ENCODE measurements at regions not wholly inside any gene's neighbourhood (a gene's known extent, or its start where the extent isn't known, plus 50 kb on each side); places are given as distances from the start of the nearest gene placed in this dataset.

DNA sequence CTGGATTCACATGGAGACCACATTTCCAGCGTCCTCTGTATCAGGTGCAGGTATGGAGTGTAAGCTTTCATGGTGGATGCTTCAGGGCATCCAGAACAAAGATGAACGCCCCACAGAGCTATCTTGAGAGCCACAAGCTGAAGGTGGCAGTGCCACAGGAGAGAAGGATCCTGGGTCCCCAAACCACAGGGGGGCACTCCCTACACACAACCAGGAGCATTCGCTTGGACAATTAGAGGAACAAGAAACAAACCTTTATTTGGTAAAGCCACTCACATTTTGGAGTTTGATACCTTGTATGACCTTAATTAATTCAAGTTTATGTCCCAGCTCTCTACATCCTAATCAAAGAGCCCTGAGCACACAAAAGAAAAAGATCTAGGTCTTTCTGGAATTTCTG lies 406.3 kb downstream of the PREX1 start:
- H3K27ac Mint-ChIP-seq, result no peak overlapping the region
- peaks cover 29 to 44% of the 10 kb centered on the region in 2 donors for H3K27me3 Mint-ChIP-seq
- H3K4me1 Mint-ChIP-seq, result peaks cover 9 to 21% of the 10 kb centered on the region in 2 donors
- peaks cover 0 to 1% of the 10 kb centered on the region in 2 donors for H3K9me3 Mint-ChIP-seq
- DNase-seq, result no peak
- ATAC-seq (replicated peaks), result peak in 1 of 2 donors; percentile 5
- H3K36me3 Mint-ChIP-seq, result no peaks in the 10 kb centered on the region
- H3K4me3 Mint-ChIP-seq, result no peak overlapping the region

DNA sequence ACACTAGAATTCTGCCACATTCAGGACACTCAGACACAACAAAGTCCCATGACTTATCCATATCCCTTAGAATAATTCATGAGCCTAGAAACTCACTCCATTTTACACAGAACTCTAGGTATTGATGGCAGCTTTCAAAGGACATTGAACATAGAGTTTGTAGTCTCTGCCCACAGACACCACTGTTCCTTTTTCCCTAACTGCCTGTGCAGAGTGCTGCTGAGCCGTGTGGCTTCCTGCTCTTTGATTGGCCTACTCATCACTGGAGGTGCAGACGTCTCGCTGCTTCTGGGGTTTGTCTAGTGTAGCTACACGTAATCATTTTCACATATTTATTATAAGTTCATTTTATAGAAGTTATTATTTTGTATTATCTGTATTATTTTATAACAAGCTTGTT lies 407.6 kb downstream of the PREX1 start:
- no peak for ATAC-seq (replicated peaks)
- no peak overlapping the region for H3K27ac Mint-ChIP-seq
- DNase-seq, result no peak
- no peaks in the 10 kb centered on the region for H3K36me3 Mint-ChIP-seq
- H3K4me1 Mint-ChIP-seq, result peaks cover 9 to 25% of the 10 kb centered on the region in 2 donors
- no peak overlapping the region for H3K4me3 Mint-ChIP-seq
- peaks cover 0 to 1% of the 10 kb centered on the region in 2 donors for H3K9me3 Mint-ChIP-seq
- peaks cover 26 to 37% of the 10 kb centered on the region in 2 donors for H3K27me3 Mint-ChIP-seq

DNA sequence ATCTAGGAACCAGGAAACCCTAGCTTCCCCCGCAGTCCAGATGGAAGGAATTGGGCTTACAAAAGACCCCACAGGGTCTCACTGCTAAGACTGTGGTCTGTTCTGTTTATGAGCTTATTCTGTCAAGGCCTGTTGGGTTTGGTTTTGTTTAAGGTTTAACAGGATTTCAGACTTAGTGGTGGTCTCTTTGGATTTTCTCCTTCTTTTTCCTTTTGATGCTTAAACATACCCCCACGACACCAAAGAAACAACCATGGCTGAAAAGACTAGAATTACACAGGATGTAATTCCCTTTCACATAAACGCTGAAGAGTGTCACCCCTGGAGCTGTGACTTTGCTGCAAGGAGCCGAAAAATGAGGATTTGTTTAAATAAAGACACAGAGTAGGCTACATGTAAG lies 408.6 kb downstream of the PREX1 start:
- H3K27ac Mint-ChIP-seq, result peak overlapping the region; percentile 21
- H3K36me3 Mint-ChIP-seq, result no peaks in the 10 kb centered on the region
- no peaks in the 10 kb centered on the region for H3K9me3 Mint-ChIP-seq
- peaks cover 21 to 27% of the 10 kb centered on the region in 2 donors for H3K27me3 Mint-ChIP-seq
- no peak for DNase-seq
- ATAC-seq (replicated peaks), result no peak
- no peak overlapping the region for H3K4me3 Mint-ChIP-seq
- H3K4me1 Mint-ChIP-seq, result peaks cover 9 to 25% of the 10 kb centered on the region in 2 donors

DNA sequence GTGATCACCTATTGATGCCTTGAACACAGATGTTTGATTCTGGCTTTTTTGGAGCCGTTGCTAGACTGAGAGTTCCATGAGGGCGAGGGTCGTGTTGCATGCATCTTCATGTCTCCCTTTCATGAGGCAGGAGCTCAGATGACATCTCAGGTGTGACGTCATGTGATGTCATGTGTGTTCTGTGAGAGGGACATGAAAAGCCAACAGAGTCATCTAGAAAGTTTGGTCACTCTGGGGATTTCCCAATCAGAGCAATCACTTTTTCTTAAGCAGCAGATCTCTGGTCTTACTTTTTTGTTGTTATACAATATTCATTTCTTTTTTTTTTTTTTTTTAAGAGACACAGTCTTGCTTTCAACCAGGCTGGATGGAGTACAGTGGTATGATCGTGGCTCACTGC lies 411.8 kb downstream of the PREX1 start:
- Mint-ChIP-seq H3K4me1 (peaks cover 3 to 10% of the 10 kb centered on the region in 2 donors), H3K36me3 (no peaks in the 10 kb centered on the region), H3K4me3 (no peak overlapping the region), H3K27ac (peak overlapping the region; percentile 31), H3K27me3 (peaks cover 31 to 34% of the 10 kb centered on the region in 2 donors), H3K9me3 (no peaks in the 10 kb centered on the region)
- ATAC-seq (replicated peaks), result peak; percentile 79 to 86
- peak; percentile 13 for DNase-seq

DNA sequence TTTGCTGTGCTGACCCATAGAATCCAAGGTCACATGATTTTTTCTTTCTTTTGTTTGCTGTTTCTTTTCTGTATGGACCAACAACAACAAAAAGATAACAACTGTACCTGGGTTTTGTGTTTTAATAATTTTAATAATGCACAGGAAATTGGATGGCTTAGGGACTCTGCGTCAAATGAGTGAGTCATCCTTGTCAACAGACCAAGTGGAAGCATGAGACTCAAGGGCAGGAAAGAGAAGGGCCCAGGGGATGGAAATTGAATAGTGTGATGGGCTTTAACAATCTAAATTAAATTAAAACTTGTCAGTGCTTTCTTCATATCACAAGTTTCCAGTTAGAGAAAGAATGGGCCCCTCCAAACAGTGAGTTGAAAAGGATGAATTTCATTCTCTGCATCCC lies 413.0 kb downstream of the PREX1 start:
- Mint-ChIP-seq H3K4me1 (peaks cover 2 to 5% of the 10 kb centered on the region in 2 donors), H3K27me3 (peaks cover 39 to 43% of the 10 kb centered on the region in 2 donors), H3K9me3 (no peaks in the 10 kb centered on the region), H3K27ac (no peak overlapping the region), H3K4me3 (no peak overlapping the region), H3K36me3 (no peaks in the 10 kb centered on the region)
- DNase-seq, result no peak
- no peak for ATAC-seq (replicated peaks)

DNA sequence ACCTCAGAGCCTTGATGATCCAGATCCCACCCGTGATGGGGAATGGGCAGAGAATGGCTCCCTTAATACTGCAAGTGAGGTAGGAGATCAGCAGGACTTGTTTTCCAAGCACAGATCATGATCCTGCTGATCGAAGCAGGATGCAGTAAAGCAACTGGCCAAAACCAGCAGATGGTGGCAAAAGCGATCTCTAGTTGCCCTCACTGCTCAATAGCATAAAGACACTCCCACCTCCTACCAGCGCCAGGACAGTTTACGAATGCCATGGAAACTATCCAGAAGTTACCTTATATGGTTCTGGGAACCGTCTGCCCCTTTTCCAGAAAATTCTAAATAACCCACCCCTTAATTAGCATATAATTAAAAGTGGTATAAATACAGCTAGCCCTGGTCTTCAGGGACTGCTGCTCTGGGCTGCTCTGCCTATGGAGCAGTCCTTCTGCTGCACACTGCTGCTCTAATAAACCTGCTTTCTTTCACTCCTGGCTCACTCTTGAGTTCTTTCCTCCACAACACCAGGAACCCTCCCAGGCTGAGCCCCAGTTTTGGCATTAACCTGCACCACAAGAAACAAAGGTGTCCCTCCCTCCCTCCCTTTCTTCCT lies 415.8 kb downstream of the PREX1 start:
- no peak overlapping the region for H3K4me3 Mint-ChIP-seq
- H3K4me1 Mint-ChIP-seq, result peaks cover 2 to 5% of the 10 kb centered on the region in 2 donors
- H3K27me3 Mint-ChIP-seq, result peaks cover 39 to 42% of the 10 kb centered on the region in 2 donors

DNA sequence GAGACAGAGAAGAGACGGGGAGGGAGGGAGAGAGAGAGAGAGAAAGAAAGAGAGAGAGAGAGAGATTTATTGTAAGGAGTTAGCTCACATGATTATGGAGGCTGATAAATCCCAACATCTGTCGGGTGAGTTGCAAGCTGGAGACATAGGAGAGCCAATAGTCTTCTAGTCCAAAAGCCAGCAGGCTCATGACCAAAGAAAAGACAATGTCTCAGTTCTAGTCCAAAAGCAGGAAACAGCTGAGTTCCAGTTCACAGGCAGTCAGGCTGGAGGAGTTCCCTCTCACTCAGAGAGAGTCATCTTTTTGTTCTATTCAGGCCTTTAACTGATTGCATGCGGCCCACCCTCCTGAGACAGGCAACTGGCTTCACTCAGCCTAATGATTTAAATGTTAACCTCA lies 416.6 kb downstream of the PREX1 start:
- Mint-ChIP-seq H3K4me3 (no peak overlapping the region), H3K27me3 (peaks cover 34 to 38% of the 10 kb centered on the region in 2 donors), H3K4me1 (peaks cover 2% of the 10 kb centered on the region in 2 donors), H3K9me3 (no peaks in the 10 kb centered on the region), H3K36me3 (no peaks in the 10 kb centered on the region), H3K27ac (no peak overlapping the region)
- ATAC-seq (replicated peaks) (no peak), DNase-seq (no peak)

More for the DNA sequence above, 415.8 kb downstream of the PREX1 start:
- H3K9me3 Mint-ChIP-seq, result no peaks in the 10 kb centered on the region
- H3K36me3 Mint-ChIP-seq, result no peaks in the 10 kb centered on the region
- H3K27ac Mint-ChIP-seq, result no peak overlapping the region
- DNase-seq (no peak), ATAC-seq (replicated peaks) (no peak)

DNA sequence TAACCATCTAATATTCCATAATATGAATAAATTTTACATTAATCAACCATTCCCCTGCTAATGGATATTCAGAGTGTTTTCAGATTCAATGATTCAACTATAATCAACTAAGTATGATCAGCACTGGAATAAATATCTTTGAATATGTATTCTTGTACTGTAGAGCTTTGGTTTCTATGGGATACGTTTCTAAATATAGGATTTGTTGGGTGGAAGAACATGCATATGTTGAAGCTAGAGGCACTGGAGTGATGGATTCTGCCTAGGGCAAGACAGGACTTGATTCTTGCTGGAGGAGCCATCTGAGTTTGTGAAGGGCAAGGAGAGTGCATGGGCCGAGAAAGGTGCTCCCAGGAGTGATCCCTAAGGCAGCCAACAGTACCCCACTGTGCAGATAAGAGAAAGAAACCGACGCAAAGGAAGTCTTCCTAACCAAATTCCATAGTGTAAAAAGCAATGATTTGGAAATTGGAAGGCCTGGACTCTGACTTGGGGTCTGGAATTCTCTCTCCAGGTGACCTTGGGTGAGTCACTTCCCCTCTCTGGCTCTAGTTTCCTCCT lies 418.7 kb downstream of the PREX1 start:
- peaks cover 37 to 39% of the 10 kb centered on the region in 2 donors for H3K27me3 Mint-ChIP-seq
- no peaks in the 10 kb centered on the region for H3K9me3 Mint-ChIP-seq
- no peak overlapping the region for H3K4me3 Mint-ChIP-seq
- no peak overlapping the region for H3K27ac Mint-ChIP-seq
- no peak for ATAC-seq (replicated peaks)
- no peak for DNase-seq
- H3K36me3 Mint-ChIP-seq, result no peaks in the 10 kb centered on the region
- H3K4me1 Mint-ChIP-seq, result peaks cover 5 to 10% of the 10 kb centered on the region in 2 donors

DNA sequence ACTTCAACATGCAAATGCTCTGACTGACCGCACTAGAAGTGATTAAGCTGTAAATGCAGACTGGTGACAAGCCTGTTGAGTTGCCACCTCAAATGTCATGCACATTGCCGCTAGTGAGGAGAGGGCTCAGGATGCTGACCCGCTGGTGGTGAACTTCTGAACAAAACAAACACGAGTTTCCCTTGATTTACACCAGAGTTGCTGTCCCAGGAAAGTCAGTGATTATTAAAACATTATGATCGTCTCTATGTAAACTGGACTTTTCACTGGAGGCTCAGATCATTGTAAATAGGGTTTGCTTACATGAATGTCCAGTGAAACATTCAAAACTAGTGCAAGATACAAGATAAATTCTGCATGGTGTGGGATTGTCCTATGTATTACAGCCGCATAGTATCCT lies 420.1 kb downstream of the PREX1 start:
- Mint-ChIP-seq H3K4me1 (peaks cover 5 to 10% of the 10 kb centered on the region in 2 donors), H3K27me3 (peaks cover 38 to 40% of the 10 kb centered on the region in 2 donors), H3K9me3 (no peaks in the 10 kb centered on the region), H3K27ac (no peak overlapping the region), H3K4me3 (no peak overlapping the region), H3K36me3 (no peaks in the 10 kb centered on the region)
- ATAC-seq (replicated peaks), result no peak
- no peak for DNase-seq

DNA sequence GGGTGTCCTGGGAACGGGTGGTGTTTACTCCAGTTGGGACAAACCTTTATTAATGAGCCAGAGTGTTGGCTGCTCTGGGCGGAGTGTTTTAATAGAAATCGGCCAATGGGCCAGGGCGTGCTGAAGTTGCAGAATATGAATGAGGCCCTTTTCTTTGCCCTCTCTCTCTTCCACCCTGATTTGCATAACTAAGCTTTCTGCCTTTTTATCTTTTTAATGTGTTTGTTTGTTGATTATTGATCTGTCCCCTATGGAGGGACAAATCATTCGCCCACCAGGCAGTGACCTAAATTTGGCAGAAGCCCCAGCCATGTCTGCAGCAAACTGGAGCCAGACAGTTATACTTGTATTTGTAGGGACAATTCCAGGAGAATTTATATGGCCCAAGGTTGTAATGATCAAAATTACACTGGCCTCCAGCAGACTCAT lies 420.9 kb downstream of the PREX1 start:
- ATAC-seq (replicated peaks), result no peak
- Mint-ChIP-seq H3K4me1 (peaks cover 5 to 10% of the 10 kb centered on the region in 2 donors), H3K4me3 (no peak overlapping the region), H3K27ac (no peak overlapping the region), H3K27me3 (peaks cover 35 to 40% of the 10 kb centered on the region in 2 donors), H3K36me3 (no peaks in the 10 kb centered on the region), H3K9me3 (no peaks in the 10 kb centered on the region)
- DNase-seq, result no peak

DNA sequence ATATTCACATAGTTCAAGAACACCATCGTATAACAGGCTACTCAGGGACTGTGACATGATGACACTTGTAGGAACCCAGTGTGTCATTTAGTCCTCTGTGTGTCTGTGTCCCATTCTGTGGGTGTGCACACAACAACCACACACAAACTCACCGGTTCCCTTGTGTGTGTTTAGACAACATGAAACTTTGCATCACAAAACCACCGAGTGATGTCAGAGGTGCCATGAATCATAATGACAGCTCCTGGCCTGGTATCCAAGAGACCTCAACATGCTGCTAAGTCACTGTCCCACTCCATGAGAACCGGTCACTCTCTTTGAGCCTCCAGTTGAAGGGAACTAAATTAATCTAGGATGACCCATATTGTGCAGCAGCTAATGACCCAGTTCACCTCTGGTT lies 421.3 kb downstream of the PREX1 start:
- H3K4me1 Mint-ChIP-seq, result peaks cover 5 to 10% of the 10 kb centered on the region in 2 donors
- H3K36me3 Mint-ChIP-seq, result no peaks in the 10 kb centered on the region
- ATAC-seq (replicated peaks) (peak; percentile 36 to 56), DNase-seq (no peak)
- peaks cover 39 to 40% of the 10 kb centered on the region in 2 donors for H3K27me3 Mint-ChIP-seq
- H3K27ac Mint-ChIP-seq, result no peak overlapping the region
- H3K9me3 Mint-ChIP-seq, result no peaks in the 10 kb centered on the region
- H3K4me3 Mint-ChIP-seq, result no peak overlapping the region

DNA sequence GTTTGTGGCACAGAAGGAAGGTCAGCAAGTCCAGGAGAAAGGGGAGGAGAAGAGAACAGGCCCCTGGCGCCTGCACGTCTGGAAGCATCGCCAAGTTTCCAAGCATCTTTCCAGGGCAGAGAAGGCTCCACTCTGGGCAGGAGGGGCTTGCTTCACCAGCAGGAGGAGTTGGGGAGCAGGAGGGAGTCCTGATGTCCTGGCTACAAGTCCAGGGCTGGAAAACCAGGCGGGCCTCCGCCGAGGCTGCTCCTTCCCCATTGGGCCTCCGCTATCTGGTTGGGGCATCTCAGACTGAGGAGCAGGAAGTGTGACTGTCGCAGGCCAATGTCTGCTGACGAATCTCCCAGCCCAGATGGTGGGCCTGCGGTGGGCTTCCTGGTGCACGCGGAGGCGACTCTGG lies 421.9 kb downstream of the PREX1 start:
- ATAC-seq (replicated peaks) (peak; percentile 41 to 66), DNase-seq (no peak)
- Mint-ChIP-seq H3K27ac (peak overlapping the region; percentile 85), H3K4me3 (no peak overlapping the region), H3K27me3 (peaks cover 38 to 39% of the 10 kb centered on the region in 2 donors), H3K36me3 (no peaks in the 10 kb centered on the region), H3K9me3 (no peaks in the 10 kb centered on the region), H3K4me1 (peaks cover 3 to 10% of the 10 kb centered on the region in 2 donors)

DNA sequence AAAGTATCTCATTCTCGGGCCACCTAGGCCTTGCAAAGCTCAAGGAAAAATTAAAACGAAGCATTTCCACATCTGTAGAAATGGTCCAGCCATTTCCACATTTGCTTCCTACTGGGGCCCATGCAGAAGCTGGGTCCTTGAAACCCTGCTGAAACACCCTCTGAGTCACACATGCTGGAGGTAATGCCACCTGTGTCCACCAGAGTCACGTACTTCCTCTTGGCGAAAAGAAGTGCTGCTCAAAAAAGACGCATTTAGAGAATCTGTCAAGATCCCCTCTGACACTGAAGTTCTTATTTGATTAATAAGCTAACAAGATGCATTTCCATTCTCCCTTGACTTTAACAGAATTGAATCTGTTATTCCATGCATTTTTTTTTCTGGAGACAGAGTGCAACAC lies 423.2 kb downstream of the PREX1 start:
- H3K4me1 Mint-ChIP-seq, result peaks cover 3 to 10% of the 10 kb centered on the region in 2 donors
- ATAC-seq (replicated peaks) (peak; percentile 41 to 64), DNase-seq (no peak)
- H3K9me3 Mint-ChIP-seq, result no peaks in the 10 kb centered on the region
- H3K36me3 Mint-ChIP-seq, result no peaks in the 10 kb centered on the region
- H3K27ac Mint-ChIP-seq, result no peak overlapping the region
- H3K4me3 Mint-ChIP-seq, result no peak overlapping the region
- peaks cover 32 to 33% of the 10 kb centered on the region in 2 donors for H3K27me3 Mint-ChIP-seq

DNA sequence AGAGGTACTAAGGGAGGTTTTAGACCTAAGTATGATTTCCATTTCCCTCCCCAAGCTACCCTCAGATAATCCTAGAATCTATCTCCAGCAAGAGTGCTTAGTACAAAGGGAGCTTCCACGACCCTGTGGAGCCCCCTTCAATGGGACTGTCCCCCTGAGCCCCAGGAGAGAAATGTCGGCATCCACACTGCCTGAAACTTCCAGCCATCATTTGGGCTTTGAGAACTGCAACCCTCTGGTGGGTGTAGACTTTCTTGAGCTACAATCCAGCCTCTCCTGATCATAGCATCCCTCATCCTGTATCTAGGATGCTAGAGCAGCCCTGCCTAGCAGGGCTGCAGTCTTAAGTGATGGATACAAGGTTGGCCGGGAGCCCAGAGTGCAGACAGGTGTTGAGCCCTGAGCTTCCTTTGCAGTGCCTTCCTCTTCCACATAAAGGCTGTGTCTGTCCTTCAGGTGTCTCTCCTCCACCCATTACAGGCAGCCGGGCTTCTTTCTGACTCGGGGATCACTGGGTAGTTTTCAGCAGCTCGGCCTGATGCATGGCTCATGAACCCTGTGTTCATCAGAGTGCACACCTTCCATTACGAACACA lies 424.5 kb downstream of the PREX1 start:
- DNase-seq, result no peak

DNA sequence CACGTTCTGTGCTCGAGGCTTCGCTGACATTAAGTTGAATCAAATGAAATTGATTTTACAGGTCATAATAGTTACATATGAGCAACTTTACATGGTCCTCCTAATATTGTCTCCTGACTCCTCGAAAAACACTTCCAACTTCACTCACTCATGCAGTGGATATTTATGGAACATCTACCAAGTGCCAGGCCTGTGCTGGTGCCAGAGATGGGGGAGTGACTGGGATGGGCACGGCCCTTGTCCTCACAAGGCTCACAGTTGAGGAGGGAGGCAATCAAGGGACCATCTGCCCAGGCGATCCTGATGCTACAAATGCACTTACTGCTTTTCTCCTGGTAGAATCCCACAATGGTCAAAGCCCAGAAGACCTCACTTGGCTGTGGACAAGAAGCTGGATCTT lies 426.4 kb downstream of the PREX1 start:
- no peaks in the 10 kb centered on the region for H3K36me3 Mint-ChIP-seq
- ATAC-seq (replicated peaks) (no peak), DNase-seq (no peak)
- peaks cover 26 to 32% of the 10 kb centered on the region in 2 donors for H3K27me3 Mint-ChIP-seq
- H3K27ac Mint-ChIP-seq, result no peak overlapping the region
- no peaks in the 10 kb centered on the region for H3K9me3 Mint-ChIP-seq
- H3K4me1 Mint-ChIP-seq, result peaks cover 5 to 10% of the 10 kb centered on the region in 2 donors
- no peak overlapping the region for H3K4me3 Mint-ChIP-seq

More for the DNA sequence above, 424.5 kb downstream of the PREX1 start:
- H3K27ac Mint-ChIP-seq, result no peak overlapping the region
- peaks cover 3 to 10% of the 10 kb centered on the region in 2 donors for H3K4me1 Mint-ChIP-seq
- H3K4me3 Mint-ChIP-seq, result no peak overlapping the region
- no peaks in the 10 kb centered on the region for H3K9me3 Mint-ChIP-seq
- ATAC-seq (replicated peaks), result no peak
- H3K36me3 Mint-ChIP-seq, result no peaks in the 10 kb centered on the region
- H3K27me3 Mint-ChIP-seq, result peaks cover 24 to 30% of the 10 kb centered on the region in 2 donors

All from stimulated activated naive B cell treated with anti-CD40 and anti-IgM and Interleukin-4, amounts not matched to agents 10 μg/mL and 1 μg/mL and 100 μg/mL, for 72 hours (primary cell).